ENCODE measurements at regions not wholly inside any gene's neighbourhood (a gene's known extent, or its start where the extent isn't known, plus 50 kb on each side); places are given as distances from the start of the nearest gene placed in this dataset.
A peak's percentile ranks its signal among the peaks of the same experiment; 100 is the strongest.
"Not testable (repeated sequence)": the region's sequence is repeated elsewhere in the genome, so short reads cannot be mapped to it uniquely, and the experiment has no call there.

DNA sequence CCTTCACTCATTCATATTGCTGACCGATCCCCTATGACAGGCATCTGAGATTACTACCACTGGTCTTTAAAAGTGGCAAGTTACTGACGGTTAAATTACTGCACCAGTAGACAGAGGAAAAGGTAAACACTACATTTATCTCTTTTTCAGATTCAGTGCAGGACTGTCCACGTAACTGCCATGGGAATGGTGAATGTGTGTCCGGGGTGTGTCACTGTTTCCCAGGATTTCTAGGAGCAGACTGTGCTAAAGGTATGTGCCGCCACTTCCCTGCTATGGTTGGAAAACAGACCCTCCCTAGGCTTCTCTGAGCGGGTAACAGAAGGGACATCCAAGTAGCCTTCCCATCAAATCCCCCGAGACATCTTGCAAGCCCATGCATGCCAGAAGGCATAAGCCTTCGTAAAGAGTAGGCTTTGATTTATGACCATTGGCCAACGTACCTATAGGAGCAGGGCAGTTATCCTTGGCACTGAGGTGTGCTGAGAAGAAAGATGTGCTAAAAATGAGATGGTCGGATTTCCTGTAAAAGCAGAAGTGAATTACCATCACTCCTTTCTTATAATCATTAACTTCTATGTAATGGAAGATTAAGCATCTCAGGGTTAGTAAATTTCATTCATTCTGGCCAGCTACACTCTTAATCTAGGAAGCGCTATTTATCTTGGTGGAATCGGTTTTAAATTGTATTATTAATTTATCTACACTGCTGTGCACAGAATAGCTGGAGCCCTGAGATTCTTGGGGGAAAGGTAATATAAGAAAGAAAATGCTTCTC is 193.4 kb upstream of the WWC1 start:
- no peak for DNase-seq (ENCODE audit: low read depth)

- DNase-seq (ENCODE audit: low read depth) = no peak
Observed at GRCh38 chr5:168101352-168101751, 190.1 kb upstream of the WWC1 start.

DNA sequence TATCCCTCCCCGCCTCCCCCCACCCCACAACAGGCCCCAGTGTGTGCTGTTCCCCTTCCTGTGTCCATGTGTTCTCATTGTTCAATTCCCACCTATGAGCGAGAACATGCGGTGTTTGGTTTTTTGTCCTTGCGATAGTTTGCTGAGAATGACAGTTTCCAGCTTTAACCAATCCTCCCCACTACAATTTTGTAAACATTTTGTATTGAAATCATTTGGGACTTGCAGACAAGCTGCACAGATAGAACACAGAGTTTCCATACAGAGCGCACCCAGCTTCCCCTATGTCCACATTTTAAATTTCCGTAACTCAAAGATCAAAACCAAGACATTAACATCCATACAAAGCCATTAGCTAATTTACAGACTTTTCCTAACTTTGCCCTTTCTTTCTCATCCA is 188.4 kb upstream of the WWC1 start:
- not testable (repeated sequence) for DNase-seq (ENCODE audit: low read depth)

GRCh38 chr5:168104350-168104749 is 187.1 kb upstream of the WWC1 start:
- no peak for DNase-seq (ENCODE audit: low read depth)

GRCh38 chr5:168104811-168105481 is 186.5 kb upstream of the WWC1 start:
- DNase-seq (ENCODE audit: low read depth) = no peak

DNA sequence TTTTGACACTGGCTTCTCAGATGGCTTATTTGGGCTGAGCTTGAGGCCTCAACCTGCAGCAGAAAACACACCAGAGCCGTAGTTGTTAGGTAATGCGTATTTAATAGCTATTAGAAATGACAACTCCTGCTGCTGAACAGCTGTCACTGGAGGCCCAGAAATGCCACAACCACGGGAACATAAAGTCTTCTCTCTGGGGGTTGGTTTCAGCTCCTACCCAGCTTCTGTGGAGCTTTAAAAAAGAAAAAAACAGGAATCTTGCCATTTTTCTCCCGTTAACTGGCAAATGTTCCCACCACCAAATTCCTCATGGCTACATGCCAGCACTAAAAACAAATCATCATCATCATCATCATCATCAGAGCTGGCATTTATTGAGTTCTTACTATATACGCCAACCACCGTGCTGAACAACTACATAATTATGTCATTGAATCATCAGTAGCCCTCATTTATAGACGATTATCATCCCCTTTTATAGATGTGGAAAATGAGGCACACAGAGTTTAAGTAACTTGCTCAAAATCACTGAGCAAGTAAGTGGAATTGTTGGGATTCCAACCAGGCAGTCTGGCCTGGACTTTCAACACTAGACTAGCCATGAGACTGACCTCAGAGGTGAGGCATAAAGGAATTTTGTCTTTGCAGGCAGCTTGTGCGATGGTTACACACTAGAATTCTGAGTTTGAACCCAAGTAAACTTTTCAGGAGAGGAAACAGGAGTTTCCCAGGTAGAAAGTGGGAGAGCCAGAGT is 185.3 kb upstream of the WWC1 start:
- DNase-seq (ENCODE audit: low read depth) = no peak

DNA sequence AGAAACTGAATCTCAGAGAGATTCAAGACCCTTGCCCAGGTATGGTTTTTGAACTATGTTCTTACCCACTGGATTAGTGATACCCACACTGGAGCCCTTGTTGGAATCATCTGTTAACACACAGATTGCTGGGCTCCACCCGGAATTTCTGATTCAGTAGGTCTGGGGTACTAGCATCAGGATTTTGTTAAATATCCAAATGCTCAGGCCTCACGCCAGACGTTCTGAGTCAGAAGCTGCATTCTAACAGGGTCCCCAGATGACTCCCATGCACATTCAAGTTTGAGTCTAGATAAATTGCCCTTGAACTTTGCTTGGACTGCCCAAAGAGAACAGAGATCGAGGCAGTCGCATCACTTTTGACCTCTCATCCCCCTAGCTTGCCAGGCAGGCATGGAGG is 182.0 kb upstream of the WWC1 start:
- no peak for DNase-seq (ENCODE audit: low read depth)

DNA sequence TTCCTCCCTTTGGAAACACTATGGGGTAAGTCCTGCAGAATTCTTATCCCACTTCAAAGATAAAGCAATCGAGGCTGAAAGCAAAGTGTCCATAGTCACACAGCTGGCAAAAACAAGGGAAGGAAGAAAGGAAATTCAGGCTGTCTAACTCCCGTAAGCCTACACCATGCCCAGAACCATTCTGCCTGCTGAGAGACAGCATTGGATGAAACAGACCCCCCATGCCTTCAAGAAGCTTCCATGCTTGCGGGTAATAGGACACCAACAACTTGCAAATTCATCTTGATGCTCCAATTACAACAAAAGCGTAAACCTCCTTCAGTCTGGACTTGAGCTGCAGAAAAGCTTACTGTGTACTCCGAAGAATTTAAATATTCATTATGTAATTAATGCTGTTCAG is 181.1 kb upstream of the WWC1 start:
- DNase-seq (ENCODE audit: low read depth) = no peak

DNA sequence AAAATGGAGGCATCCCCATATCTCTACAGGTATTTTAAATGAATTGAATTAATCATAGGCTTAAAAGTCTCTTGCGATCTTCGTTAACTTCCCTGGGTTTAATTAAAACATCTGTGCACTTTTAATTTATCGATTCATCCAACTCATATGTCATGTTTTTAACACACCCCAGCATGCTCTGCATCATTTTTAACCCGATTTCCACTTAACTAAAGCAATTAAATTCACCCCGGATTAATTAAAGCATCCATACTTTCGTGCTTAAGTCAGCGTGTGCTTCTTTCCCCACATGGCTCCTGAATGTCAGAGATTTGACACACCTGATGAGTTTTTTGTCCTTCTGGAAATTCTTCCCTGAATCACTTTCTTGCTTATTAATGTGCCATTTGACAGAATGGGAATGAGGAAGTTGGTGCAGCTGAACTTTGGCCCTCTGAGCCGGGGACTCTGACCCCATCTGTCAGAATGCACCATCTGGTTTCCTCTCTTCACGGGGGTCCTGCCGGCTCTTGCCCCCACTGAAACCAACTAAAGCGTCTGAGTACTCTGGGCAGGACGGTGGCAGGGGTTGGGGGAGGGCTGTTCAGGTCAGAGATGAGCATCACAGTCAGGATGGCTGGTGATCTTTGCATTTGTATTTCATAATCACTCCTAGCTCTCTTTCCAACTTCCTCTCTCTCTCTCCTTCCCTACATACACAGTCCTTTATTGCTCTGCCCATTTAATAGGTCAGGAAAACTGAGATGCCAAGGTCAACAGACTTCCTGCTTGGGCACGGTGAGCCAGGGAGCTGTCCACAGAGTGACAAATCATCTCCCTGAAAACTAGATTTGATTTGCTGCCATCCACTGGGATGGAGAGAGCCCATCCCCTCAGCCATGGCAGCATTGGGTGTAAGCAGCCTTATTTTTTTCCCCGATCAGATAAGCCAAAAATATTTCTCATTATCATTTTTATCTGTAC is 180.3 kb upstream of the WWC1 start:
- DNase-seq (ENCODE audit: low read depth) = no peak

DNA sequence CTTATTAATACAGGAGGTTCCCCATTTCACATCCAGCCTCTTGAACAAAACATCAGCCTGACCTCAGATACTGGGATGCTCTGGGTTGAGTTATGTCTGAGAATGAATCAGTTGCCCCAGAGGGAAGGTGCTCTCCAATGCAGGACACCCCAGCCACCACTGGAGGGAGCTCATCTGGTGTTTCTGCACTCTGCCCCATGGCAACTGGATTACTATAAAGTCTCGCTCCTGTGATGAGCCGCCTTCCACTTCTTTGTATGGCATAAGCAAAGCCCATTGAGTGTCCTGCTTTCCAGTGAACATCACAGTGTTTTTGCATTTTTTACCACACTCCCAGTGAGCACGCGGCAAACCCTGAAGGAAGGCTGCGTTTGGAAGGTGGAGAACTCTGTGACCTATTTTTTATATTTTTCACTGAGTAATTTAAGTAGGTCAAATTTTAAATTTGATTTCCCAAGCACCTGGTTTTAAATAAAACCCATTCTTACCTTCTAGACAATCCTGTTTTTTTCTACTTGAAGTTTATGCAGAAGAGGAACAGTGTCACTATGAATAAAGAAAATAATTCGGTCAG is 176.9 kb upstream of the WWC1 start:
- DNase-seq (ENCODE audit: low read depth) = peak; percentile 30

- DNase-seq (ENCODE audit: low read depth) = no peak
Observed at GRCh38 chr5:168117469-168117868, 174.0 kb upstream of the WWC1 start.

GRCh38 chr5:168118042-168118668 is 173.3 kb upstream of the WWC1 start:
- DNase-seq (ENCODE audit: low read depth) = no peak

- no peak for DNase-seq (ENCODE audit: low read depth)
Observed at GRCh38 chr5:168120401-168121137, 170.9 kb upstream of the WWC1 start.

DNA sequence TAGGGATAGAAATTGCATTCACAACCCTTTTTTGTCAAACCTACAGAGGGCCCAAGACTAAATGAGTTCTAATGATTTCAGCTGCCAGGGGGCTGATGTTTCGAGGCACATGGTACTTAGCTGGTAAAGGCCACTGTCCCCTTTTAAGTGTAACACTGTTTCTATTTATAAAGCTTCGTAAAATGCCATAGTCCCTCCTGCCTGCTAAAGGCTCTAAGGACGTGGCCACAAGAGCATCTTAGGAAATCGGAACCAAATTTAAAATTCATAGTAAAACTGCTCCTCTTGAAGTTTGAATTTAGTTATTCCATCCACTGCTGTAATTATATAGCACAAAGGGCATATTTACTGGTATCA is 170.3 kb upstream of the WWC1 start:
- no peak for DNase-seq (ENCODE audit: low read depth)

DNA sequence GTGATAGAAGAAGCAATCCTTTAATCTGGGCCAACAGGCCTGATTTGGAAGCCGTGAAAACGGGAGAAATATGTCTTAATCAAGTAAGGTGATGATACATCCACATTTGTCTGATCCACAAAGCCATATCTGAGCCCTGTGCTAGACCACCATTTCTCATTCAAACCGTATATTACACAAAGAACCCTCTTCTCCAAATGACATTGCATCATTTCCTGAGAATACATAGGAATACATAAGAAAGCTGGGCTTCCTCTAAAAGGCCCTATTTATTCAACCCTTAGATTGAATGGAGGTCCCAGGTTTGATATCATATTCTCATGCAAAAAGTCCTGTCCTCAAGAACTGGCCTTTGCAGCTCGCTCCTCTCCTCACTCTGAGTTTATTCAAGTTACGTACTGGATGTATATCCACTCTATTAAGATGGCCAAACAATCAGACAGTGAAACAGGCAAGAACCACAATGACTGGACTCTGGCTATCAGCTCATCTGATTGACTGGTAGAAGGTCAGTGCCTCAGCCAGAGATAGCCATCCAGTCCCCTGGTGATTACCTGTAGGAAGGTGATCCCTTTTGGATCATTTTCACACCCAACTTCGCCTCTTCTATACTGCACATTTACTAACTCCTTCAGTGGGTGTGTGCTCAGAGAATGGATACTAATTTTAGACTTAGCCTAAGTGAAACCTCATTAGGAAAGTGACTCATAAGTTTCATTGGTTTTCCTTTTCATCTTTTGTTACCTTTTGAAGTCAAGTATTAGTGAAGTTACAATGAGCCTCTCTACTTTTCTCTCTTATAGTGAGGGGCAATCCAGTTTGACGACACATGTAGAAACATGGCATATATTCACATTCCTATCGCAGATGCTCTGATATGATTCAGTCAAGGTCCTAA is 167.6 kb upstream of the WWC1 start:
- DNase-seq (ENCODE audit: low read depth) = no peak

GRCh38 chr5:168125445-168126199 is 165.8 kb upstream of the WWC1 start:
- DNase-seq (ENCODE audit: low read depth) = no peak

DNA sequence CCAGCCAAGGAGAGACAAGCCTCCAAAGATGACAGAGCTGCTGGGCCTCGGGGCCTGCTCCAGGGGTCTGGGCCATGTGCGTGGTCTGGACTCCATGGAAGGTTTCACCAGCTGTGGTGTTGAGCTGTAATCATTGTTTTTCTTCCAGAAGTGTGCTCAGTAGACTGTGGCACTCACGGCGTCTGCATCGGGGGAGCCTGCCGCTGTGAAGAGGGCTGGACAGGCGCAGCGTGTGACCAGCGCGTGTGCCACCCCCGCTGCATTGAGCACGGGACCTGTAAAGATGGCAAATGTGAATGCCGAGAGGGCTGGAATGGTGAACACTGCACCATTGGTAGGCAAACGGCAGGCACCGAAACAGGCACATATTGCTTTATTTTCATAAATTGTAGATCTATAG is 164.8 kb upstream of the WWC1 start:
- no peak for DNase-seq (ENCODE audit: low read depth)

DNA sequence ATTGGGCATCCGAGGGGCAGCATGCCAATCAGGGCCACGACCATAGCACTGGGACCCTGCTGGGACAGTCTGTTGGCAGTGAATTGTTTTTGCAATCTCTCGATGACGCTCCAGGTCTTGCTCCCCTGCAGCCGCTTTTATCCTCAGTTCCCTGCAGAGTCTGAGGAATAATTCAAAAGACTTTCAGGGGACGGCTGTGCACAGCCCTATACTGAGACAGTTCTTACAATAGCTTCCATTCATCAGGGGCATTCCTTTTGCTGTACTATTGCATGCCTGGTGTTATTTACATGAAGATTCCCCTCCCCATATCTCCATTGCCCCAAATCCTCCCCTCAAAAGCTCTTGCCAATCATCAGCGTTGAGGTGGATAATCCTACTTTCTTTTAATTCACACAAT is 163.3 kb upstream of the WWC1 start:
- no peak for DNase-seq (ENCODE audit: low read depth)

DNA sequence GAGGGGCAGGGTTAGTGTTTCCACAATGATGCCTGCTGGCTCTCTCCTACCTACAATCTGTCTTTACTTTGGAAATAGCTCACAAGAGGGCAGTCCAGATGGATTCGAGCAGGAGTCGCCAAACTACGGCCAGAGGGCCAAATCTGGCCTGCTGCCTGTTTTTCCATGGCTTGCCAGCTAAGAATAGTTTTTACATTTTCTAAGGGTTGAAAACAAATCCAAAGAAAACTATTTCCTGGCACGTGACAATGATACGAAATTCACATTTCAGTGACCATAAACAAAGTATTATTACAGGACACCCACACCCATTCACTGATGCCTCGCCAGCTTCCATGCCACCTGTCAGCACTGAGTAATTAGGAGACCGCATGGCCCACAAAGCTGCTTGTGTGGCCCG is 162.9 kb upstream of the WWC1 start:
- no peak for DNase-seq (ENCODE audit: low read depth)
